NCI-H1092 treated with DMSO at 0.1 percent for 48 hours (cell line): ENCODE measurements at regions not wholly inside any gene's neighbourhood (a gene's known extent, or its start where the extent isn't known, plus 50 kb on each side); places are given as distances from the start of the nearest gene placed in this dataset.
A peak's percentile ranks its signal among the peaks of the same experiment; 100 is the strongest.

ENCODE experiments used
- DNase-seq: peaks from one replicate; lab custom pipeline; 2025; lab: John Stamatoyannopoulos, UW

DNA sequence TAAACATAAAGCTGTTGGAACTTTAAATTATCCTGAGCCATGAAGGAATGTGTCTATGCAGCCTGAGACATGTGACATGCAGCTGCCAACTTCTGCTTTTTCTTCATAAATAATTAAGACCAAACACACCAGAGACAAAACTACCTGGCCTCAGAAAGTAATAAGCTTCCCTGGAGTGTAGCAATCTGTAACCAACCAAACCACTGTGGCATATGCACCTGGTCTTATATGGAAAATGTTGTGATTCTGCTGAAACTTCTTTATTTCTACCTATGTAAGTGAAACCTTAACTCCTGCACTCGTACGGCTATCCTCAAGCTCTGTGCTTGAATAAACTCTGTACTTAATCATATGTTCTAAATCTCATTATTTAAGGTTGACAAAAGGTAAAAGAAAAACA, 515.0 kb downstream of the TMEM182 start:
- DNase-seq, result no peak

DNA sequence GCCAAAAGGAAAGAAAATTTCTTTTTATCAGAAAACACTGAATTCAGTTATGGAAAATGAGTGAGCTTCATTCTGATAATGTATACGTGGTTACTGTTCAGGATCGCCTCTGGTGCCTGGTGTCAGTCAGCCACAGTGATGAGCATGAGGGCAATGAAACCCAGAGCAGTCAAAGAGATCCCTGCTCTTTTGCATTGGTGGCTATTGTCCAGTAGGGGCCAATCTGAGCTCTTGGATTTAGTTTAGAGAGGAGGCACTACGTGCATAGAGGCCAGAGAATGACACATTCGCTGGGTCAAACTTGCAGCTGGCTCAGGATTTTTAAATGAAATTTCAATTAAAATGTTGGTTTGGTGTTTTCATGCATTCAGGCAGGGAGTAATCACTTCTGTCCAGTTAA, 522.9 kb downstream of the TMEM182 start:
- no peak for DNase-seq

DNA sequence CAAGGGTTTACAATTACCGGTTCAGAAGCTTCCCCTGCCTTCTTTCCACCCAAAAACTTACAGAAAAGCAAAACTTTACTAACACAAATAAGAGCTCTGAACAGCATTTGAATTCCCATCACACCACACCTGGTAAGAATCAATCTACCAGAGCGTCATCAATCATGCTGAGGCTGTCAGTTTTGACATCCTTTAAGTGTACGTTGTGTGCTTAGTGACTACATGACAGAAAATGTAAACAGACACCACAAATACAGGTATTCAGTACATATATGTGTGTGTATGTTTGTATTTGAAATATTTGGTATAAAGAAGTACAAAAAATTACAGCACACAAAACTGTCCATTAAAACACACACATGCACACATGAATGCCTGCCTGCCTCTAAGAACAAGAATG, 523.5 kb downstream of the TMEM182 start:
- no peak for DNase-seq

DNA sequence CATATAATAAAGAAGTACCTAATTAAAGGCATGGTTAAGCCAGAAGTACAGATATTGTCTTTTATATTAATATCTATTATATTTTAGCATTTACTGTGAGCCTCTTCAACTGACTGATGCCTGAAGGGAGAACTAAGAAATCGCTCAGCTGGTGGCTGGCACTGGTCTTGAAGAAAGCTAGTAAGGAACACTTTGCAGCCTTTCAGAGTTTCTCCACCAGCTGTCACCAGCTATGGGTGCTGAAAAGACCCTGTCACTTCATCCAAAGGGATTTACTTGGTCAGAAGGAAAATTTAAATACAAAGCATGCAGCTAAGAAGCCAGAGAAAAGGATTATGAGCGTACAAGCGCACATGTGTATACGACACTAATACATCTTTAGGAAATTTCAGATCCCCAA, 525.9 kb downstream of the TMEM182 start:
- DNase-seq, result no peak

DNA sequence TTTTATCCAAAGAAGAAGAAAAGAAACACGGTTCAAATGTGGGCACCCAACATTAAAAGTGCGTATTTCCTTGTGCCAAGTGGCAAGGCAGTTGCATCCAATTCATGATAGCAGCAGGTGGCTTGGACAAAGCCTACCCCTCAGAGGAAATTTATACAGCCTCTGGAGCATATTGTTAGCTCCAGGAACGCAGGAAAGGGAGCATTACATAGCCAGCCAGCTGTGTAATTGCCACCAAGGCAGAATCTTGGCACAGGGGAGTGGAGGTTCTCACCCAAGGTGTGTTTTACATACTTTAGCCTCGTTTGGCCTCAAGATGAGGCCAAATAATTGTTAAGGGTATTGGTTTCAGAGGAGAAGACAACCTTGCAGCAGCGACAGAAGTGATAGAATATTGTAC, 526.9 kb downstream of the TMEM182 start:
- DNase-seq, result peak; percentile 44

DNA sequence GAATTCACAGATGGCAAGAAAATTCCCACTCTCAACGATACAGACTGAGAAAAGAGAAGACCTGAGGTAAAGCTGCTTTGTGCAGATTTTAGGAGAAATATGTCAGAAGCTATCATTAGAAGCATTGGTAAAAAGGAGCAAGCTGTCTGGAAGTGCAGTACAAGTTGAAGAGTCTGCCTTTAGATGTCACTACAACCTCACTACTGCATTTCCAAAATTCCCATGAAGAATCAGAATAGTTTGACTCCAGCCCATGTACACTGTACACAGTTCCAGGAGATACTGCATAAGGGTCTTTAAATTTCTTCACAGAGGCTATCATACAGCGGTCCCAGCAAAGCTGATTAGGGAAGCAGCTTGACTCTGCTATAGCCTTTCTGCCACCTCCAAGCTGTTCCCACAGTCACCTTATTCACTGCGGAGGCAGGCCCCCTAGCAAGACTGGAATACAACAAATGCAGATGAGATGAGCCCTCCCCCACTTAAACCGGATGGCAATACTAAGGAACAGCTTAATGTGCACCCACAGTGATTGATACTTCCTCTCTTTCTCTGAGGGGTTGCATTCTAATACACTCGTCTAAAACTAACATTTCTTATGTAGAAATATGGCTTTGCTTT, 527.4 kb downstream of the TMEM182 start:
- peak; percentile 39 for DNase-seq

DNA sequence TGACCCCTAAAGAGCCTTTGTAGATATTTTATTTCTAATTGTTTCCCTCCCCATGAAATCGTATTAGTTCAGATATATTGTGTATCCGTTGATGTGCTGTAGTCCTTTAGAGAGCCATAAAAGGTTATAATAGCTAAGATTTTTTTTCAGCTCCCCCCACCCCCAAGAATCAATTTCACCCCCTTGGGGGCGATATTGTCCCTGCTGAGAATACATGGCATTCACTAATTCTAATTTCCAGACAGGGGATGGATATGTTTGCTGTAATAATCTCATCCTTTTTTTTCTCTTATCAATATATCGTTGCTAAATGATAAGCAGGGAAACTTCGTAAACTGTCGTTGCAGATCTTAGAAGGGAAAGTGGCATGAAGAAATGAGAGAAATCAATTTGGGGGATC, 530.7 kb downstream of the TMEM182 start:
- no peak for DNase-seq

DNA sequence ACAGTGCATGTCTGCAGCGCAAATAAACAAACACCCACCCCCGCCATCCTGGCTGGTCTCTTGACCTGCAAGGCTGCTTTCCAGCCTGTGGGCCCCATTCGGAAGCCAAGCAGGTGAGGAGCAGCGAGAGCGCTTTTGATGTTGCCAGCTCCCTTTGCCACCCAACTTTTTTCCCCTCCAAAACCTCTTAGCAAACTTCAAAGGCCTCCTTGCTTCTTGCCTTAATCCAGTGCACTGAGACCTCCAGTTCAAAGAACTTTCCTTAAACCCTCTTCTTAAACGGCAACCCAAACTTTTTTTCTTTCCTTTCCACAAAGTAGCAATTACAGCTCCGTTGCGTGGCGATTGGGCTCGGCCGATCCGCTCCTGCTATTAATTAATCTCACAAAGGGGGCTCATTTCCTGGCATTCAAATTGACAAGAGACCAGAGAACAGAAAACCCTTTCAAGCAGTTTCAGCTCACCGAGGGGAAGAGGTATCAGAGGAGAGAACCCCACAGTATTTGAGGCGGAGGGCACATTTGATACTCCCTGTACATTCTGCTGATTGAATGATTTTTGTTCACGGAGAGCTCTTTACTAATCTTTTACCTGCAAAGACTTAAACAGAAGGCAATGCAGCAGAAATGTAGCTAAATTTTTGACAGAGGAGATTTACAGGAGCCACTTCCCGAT, 531.4 kb downstream of the TMEM182 start:
- no peak for DNase-seq

DNA sequence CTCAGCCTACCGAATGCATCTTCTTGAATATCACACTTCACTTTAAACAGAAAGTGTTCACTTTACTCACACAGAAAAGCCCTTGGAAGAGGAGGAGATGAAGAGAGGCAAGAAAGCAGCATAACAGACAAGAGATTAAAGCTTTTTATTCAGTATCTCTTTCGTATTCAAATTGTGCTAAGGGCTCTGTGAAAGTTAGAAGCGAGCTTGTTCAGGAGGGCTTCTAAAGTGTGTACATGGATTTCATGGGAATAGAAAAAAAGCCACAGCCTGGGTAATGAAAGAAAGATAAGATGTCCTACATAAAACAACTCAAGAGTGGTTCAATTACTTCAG, 531.9 kb downstream of the TMEM182 start:
- no peak for DNase-seq

DNA sequence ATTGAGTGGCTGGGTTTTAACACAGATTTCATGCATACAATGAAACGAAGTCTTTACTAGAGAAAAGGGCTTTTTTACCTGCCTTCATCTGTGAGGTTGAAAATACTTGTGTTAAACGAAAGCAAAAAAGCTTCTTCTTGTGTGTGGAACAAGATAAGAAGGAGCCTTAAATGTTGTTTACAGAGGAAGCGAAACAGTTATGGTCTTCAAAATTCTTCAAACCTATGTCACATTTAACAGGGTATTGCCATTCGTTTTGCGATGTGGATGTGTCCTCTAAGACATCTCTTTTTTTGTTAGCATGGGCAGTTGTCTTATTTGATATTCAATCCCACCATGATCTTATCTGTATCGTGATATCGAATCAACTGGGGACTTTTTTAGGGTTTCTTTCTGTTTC, 532.6 kb downstream of the TMEM182 start:
- no peak for DNase-seq

DNA sequence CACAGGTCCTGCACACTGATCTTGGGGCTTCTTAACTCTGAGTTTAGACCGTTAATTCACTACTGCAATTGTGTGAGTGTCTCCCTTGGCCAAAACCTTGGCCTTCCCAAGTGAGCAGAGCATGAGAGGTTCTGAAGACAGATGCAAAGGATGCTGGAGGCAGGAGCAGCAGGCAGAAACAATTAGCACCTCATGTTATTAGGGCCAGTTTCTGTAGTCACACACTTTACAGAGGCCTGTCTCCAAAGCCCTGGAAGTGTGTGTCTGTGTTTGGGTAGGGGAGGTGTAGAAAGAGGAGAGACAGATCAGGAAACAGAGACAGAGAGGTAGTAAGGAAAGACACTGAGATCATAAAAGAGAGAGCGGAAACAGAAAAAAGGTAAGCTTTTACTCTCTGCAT, 533.8 kb downstream of the TMEM182 start:
- DNase-seq, result no peak

DNA sequence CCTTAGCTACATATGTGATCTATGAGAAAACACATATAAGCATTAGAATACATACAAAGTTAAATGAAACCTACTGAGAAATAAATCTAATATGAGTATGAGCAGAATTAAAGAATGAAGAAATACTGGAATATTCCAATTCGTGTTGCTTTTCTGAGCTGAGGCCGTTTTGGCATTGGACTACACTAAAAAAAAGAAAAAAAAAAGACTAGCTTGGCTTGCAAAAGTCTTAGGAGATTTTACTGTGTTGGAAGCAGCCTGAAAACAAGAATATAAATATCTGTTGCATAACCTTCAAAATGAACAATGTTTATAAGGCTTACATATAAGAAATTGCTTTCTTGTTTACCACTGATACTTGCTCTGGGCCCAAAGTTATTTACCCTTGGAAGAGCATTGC, 562.8 kb downstream of the TMEM182 start:
- no peak for DNase-seq

DNA sequence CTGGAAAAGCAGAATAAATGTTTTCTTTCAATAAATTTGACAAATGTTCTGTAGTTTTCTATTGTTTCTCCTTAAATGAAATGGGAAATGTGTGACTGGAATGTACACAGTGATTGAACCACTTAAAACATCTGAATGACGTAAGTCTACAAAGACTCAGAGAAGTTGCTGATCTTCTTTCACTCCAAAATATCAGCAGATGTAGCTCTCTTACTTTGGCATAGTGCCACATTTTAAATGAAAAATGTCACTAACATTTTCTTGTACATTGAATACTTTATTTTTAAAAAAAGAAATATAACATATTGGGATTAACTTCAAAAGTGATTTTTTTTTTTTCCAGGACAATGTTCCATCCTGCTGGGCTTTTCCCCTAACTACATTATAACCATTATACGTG, 565.6 kb downstream of the TMEM182 start:
- DNase-seq, result no peak

DNA sequence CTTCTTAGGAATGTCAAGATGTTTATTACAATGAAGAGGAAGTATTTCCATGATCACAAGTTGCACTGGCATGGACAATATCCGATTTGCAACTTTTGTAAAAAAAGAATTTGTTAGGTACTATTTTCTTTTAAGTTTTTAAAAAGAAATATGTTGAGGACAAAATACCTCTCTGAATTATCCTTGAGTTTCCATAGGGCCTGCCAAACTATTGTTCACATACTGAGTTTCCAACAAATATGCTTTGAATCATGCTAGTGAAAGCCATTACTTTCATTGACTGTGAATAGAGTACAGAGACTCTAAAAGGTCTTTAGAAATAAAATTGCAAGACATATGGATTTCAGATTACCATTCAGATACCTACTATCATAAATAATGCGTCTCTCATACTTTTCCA, 566.1 kb downstream of the TMEM182 start:
- DNase-seq, result no peak

DNA sequence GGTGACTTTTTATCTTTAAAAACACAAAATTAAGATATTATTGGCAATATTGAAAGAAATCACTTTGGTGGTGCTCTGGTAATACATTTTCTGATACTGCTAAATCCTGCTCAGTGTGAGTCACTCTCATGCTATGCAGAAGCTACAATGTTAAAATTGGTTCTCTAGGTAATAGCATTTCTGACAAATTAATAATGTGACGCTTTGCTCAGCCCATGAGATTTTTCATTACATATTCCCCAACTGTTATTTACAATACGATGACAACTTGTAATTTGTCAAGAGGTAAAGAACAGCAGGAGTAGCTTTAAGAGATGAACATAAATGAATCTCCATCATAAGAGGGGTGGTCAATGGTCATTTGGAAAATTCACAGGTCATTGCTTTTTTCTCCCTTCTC, 573.6 kb downstream of the TMEM182 start:
- DNase-seq, result no peak

DNA sequence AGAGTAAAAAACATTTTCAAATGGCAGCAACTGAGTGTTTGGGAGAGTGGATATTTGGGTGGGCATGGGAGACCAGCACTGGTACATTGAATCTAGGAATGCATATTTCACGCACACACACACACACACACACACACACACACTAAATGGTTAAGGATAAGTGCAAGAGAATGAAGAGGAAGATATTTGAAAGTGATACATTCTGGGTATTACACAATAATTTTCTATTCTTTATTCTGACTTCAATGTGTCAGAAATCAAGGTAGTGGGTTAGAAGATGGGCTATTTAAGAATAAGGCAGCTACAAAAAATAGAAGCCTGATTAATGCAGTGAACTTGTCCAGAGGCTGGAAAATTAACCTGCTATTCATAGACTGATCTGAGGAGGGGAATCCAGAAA, 577.0 kb downstream of the TMEM182 start:
- no peak for DNase-seq

DNA sequence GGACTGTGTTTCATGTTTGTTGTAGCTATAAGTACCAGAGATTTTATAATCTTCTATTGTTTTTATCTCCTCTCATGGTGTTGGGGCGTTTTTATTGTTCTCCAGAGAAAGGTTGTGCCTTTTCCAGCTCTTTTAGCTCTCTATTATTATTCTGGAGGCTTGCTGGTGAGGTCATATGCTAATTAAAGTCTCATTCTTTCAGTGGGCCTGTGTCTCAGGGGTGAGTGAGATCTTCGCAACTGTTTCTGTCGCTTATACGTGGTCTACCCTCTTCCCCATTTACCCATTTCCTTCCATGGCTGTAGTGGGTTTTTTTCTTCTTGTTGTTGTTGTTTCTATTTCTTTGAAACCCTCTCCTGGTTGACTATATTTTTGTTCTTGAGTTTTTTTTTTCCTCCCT, 584.9 kb downstream of the TMEM182 start:
- DNase-seq, result no peak

DNA sequence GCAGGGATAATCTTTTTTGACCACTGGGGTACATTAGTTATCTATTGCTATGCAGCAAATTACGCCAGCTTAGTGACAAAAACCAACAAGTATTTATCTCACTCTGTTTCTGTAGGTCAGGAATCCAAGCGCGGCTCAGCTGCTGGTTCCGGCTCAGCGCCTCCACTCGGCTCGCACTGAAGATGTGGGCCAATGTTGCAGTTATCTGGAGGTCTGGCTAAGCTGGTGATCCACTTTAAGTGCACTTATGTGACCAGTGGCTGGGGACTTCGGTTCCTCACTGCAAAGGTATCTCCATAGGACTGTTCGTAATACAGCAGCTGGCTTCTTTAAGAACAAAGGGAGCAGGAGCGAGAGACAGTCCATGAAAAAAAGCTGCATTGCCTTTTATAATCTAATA, 591.9 kb downstream of the TMEM182 start:
- DNase-seq, result no peak

DNA sequence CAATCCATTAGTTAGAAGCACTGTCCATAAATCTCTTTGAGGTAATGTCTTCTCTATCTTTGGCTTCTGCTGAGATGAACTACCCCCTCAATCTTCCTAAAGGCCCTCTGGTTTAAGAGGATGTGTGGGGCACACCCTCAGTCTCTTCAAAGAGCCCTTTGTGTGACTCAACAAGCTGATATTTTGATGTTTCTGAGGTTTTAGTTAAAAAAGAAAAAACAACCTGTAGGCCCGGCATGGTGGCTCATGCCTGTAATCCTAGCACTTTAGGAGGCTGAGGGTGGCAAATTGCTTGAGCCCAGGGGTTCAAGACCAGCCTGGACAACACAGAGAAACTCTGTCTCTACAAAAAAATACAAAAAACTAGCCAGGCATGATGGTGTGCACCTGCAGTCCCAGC, 593.5 kb downstream of the TMEM182 start:
- DNase-seq, result no peak

DNA sequence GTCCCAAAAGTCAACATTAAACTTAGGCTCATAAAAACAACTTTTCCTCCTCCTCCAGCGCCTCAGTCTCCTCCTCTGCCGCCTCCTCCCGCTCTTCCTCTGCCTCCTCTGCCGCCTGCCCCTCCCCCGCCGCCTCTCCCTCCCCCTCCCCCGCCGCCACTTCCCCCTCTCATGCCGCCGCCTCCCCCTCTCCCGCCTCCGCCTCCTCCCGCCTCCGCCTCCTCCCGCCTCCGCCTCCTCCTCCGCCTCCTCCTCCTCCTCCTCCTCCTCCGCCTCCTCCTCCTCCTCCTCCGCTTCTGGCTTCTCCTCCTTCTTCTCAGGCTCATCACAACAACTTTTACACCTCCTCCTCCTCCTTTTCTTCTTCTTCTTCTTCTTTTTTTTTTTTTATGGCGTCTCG, 599.9 kb downstream of the TMEM182 start:
- DNase-seq, result no peak

DNA sequence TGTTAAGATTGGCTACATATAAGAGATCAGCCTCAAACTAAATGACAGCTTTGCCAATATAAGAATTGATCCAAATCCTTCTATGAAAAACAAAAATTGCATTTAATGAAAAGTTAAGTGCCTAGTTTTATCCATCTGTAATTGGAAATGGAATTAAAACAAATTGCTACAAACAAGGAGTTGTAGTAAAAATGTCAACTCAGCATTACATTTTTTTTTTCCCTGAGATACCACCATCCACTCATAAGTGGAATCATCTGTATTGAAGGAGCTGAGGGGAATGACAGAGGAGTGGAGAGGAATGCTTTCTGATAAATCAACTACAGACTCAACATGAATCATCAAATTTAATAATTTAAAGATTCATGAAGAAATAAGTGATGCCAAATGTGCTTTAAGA, 601.8 kb downstream of the TMEM182 start:
- DNase-seq, result no peak

DNA sequence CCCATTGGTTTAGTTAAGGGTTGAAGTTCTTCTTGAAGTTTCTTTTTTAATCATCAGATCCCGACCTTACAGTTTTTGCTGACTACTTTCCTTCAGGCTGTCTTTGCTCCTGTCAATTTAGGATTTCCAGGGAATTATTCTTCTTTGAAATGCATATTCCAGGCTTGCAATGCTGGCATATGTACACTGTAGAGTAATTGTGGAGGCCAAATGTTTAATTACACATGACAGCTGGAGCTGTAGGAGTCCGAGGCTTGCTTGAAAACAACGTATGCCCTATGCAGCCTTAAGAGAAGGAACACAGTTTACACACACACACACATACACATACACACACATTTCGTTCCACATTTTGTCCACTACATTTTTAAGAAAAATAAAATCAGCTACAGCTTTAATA, 602.3 kb downstream of the TMEM182 start:
- DNase-seq, result no peak

DNA sequence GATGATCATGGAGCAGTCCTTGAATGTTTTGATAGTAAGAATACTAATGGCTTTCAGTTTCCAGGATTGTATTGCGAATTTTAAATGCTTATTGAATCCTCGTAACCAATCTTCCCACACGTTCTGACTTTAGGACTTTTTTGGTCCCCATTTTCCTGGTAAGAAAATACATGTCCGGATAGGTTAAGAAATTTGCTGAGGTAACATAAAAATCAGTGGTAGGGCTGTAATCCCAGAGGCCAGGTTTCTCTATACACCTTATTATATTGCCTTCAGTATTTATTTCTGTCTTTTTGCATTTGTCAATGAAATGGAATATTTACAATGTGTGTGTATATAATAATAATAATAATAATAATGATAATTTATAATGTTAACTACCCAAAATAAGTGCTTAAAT, 603.2 kb downstream of the TMEM182 start:
- no peak for DNase-seq

DNA sequence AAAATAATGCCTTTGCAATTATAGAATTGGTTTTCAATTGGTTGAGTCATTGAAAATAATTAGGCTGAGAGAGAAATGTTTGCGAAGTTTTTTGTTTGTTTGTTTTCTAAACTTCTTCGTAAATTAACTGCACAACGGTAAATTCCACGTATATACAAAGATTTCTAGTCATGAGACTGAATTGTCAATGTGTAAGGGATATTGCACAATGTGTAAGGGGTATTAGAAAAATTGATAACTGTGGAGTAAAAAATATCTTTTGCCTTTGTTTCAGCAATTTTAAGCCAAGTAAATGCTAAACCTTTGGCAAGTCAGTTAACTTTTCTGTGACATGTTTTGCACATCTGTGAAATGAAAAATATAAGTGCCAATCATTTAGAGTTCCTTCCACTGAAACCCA, 606.0 kb downstream of the TMEM182 start:
- no peak for DNase-seq

DNA sequence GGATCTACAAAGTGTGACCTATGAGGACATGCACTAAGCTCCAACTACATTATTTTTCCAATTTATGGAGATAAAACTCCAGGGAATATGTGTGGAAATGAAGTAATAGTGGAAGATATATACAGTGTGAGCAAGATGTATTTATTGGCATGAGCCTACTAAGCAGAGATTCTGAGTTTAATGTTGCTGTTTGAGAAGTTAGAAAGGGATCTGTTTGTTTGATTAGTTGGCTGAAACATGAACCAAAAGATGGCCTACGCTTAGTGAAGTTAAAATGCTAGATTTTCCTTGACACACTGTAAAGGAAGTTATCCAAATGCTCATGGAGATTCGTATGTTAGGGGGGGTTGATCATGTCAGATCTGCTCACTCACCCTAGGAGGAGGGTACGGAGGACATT, 621.7 kb downstream of the TMEM182 start:
- no peak for DNase-seq
